ENCODE measurements at regions not wholly inside any gene's neighbourhood (a gene's known extent, or its start where the extent isn't known, plus 50 kb on each side); places are given as distances from the start of the nearest gene placed in this dataset.
"Not testable (repeated sequence)": the region's sequence is repeated elsewhere in the genome, so short reads cannot be mapped to it uniquely, and the experiment has no call there.

- ChIA-PET CTCF (no interaction called here), POLR2A (ENCODE audit: low non-redundant PET) (no interaction called here)
- TF ChIP-seq CTCF (conservative IDR thresholded peaks at IDR 0.05; ENCODE audit: low read depth, low read length), result no peak
- no peak for TF ChIP-seq EZH2 (IDR thresholded peaks at IDR 0.05; ENCODE audit: borderline replicate concordance, low read depth, low read length, poor library complexity, severe bottlenecking)
- H3K27ac ChIP-seq (ENCODE audit: low read depth, low read length, poor library complexity, severe bottlenecking), result no peak overlapping the region
- intact Hi-C loops (cut with micrococcal nuclease; ENCODE audit: unreplicated experiment), result no loop called here
- no peak for DNase-seq (ENCODE audit: low spot score)
- H3K36me3 ChIP-seq (ENCODE audit: insufficient read depth, low read length, poor library complexity, severe bottlenecking), result no peaks in the 10 kb centered on the region
- BruUV-seq (replicated peaks), result no TSS peak
- no peaks in the 10 kb centered on the region for H3K4me1 ChIP-seq (ENCODE audit: insufficient read depth, low read length, poor library complexity, severe bottlenecking)
- H3K27me3 ChIP-seq (replicated peaks; ENCODE audit: insufficient read depth, low read depth, low read length, poor library complexity), result no peaks in the 10 kb centered on the region
- no peaks in the 10 kb centered on the region for H3K9me3 ChIP-seq (ENCODE audit: low read depth, low read length, poor library complexity, severe bottlenecking)
- H3K4me3 ChIP-seq (ENCODE audit: low read depth, low read length, poor library complexity, severe bottlenecking), result no peak overlapping the region
Observed at GRCh38 chr11:97622795-97623194, 1233.0 kb downstream of the JRKL start.

GRCh38 chr11:97636741-97637140, 1246.9 kb downstream of the JRKL start:
- POLR2A ChIA-PET (ENCODE audit: low non-redundant PET); DNase-seq (ENCODE audit: low spot score); CTCF ChIA-PET; intact Hi-C loops (cut with micrococcal nuclease; ENCODE audit: unreplicated experiment); BruUV-seq (replicated peaks); H3K27me3 ChIP-seq (replicated peaks; ENCODE audit: insufficient read depth, low read depth, low read length, poor library complexity); H3K27ac ChIP-seq (ENCODE audit: low read depth, low read length, poor library complexity, severe bottlenecking); H3K36me3 ChIP-seq (ENCODE audit: insufficient read depth, low read length, poor library complexity, severe bottlenecking); H3K9me3 ChIP-seq (ENCODE audit: low read depth, low read length, poor library complexity, severe bottlenecking); H3K4me1 ChIP-seq (ENCODE audit: insufficient read depth, low read length, poor library complexity, severe bottlenecking); H3K4me3 ChIP-seq (ENCODE audit: low read depth, low read length, poor library complexity, severe bottlenecking): not testable (repeated sequence)

- no peak for DNase-seq (ENCODE audit: low spot score)
- no peak overlapping the region for H3K4me3 ChIP-seq (ENCODE audit: low read depth, low read length, poor library complexity, severe bottlenecking)
- no peaks in the 10 kb centered on the region for H3K27me3 ChIP-seq (replicated peaks; ENCODE audit: insufficient read depth, low read depth, low read length, poor library complexity)
- intact Hi-C loops (cut with micrococcal nuclease; ENCODE audit: unreplicated experiment), result no loop called here
- POLR2A ChIA-PET (ENCODE audit: low non-redundant PET), result no interaction called here
- TF ChIP-seq EZH2 (IDR thresholded peaks at IDR 0.05; ENCODE audit: borderline replicate concordance, low read depth, low read length, poor library complexity, severe bottlenecking) (no peak), CTCF (conservative IDR thresholded peaks at IDR 0.05; ENCODE audit: low read depth, low read length) (no peak)
- BruUV-seq (replicated peaks), result no TSS peak
- CTCF ChIA-PET, result no interaction called here
- H3K36me3 ChIP-seq (ENCODE audit: insufficient read depth, low read length, poor library complexity, severe bottlenecking), result no peaks in the 10 kb centered on the region
- peaks cover 1% of the 10 kb centered on the region for H3K9me3 ChIP-seq (ENCODE audit: low read depth, low read length, poor library complexity, severe bottlenecking)
- H3K4me1 ChIP-seq (ENCODE audit: insufficient read depth, low read length, poor library complexity, severe bottlenecking), result no peaks in the 10 kb centered on the region
- no peak overlapping the region for H3K27ac ChIP-seq (ENCODE audit: low read depth, low read length, poor library complexity, severe bottlenecking)
Observed at GRCh38 chr11:97637701-97638100, 1247.9 kb downstream of the JRKL start.

- no peaks in the 10 kb centered on the region for H3K4me1 ChIP-seq (ENCODE audit: insufficient read depth, low read length, poor library complexity, severe bottlenecking)
- intact Hi-C loops (cut with micrococcal nuclease; ENCODE audit: unreplicated experiment), result no loop called here
- H3K27me3 ChIP-seq (replicated peaks; ENCODE audit: insufficient read depth, low read depth, low read length, poor library complexity), result no peaks in the 10 kb centered on the region
- CTCF ChIA-PET, result no interaction called here
- TF ChIP-seq EZH2 (IDR thresholded peaks at IDR 0.05; ENCODE audit: borderline replicate concordance, low read depth, low read length, poor library complexity, severe bottlenecking) (no peak), CTCF (conservative IDR thresholded peaks at IDR 0.05; ENCODE audit: low read depth, low read length) (no peak)
- POLR2A ChIA-PET (ENCODE audit: low non-redundant PET), result no interaction called here
- BruUV-seq (replicated peaks), result no TSS peak
- DNase-seq (ENCODE audit: low spot score), result no peak
- H3K27ac ChIP-seq (ENCODE audit: low read depth, low read length, poor library complexity, severe bottlenecking), result no peak overlapping the region
- H3K36me3 ChIP-seq (ENCODE audit: insufficient read depth, low read length, poor library complexity, severe bottlenecking), result no peaks in the 10 kb centered on the region
- no peak overlapping the region for H3K4me3 ChIP-seq (ENCODE audit: low read depth, low read length, poor library complexity, severe bottlenecking)
- H3K9me3 ChIP-seq (ENCODE audit: low read depth, low read length, poor library complexity, severe bottlenecking), result peaks cover under 1% of the 10 kb centered on the region
Observed at GRCh38 chr11:97638641-97639224, 1248.9 kb downstream of the JRKL start.

Data from A673 (cell line).